ENCODE measurements at regions not wholly inside any gene's neighbourhood (a gene's known extent, or its start where the extent isn't known, plus 50 kb on each side); places are given as distances from the start of the nearest gene placed in this dataset.

- Histone ChIP-seq H3K9me3 (no peaks in the 10 kb centered on the region; the same call in 1 of the 2 replicates), H3K4me1 (ENCODE audit: control insufficient read depth in 1 of 2, insufficient read depth in 2 of 2, low read depth in 1 of 2, low read length in 1 of 2) (peaks cover 0 to 3% of the 10 kb centered on the region in 2 experiments; a peak in 2 of 4 replicates), H3K4me2 (no peak overlapping the region), H2AFZ (ENCODE audit: low read depth) (no peak overlapping the region), H3K27me3 (ENCODE audit: insufficient read depth) (no peaks in the 10 kb centered on the region), H3K27ac (ENCODE audit: low read depth in 2 of 2, low read length in 1 of 2) (no peak overlapping the region), H3K79me2 (ENCODE audit: insufficient read depth) (no peaks in the 10 kb centered on the region), H4K20me1 (ENCODE audit: insufficient read depth) (no peaks in the 10 kb centered on the region), H3K36me3 (replicated peaks in 1 of 2; ENCODE audit: control insufficient read depth in 1 of 2, insufficient read depth in 2 of 2, low read length in 1 of 2) (no peaks in the 10 kb centered on the region), H3K9me2 (no peaks in the 10 kb centered on the region), H3K9ac (no peak overlapping the region), H3F3A (replicated peaks; ENCODE audit: insufficient read depth) (no peaks in the 10 kb centered on the region), H3K4me3 (ENCODE audit: low read depth in 2 of 2, low read length in 1 of 2) (no peak overlapping the region)
- ChIA-PET CTCF (interaction anchor here (1.3 kb wide), 1 partner anchor 436 kb away, joined by 5 read pairs; no protein-coding TSS in a partner anchor), POLR2A (no interaction called here)
- no peak for TF ChIP-seq FOXJ3 (CRISPR knock-in tag; IDR thresholded peaks at IDR 0.05)
- TF ChIP-seq TAF1 (IDR thresholded peaks at IDR 0.05; ENCODE audit: borderline replicate concordance, low read depth, low read length) = no peak
- no peak for TF ChIP-seq USF2 (IDR thresholded peaks at IDR 0.05; ENCODE audit: borderline replicate concordance, low read depth, low read length)
- no peak for TF ChIP-seq FOSL2 (IDR thresholded peaks at IDR 0.05; ENCODE audit: borderline replicate concordance, low read depth)
- no peak for TF ChIP-seq MAX (IDR thresholded peaks at IDR 0.05; ENCODE audit: low read depth)
- TF ChIP-seq YY1 (IDR thresholded peaks at IDR 0.05; ENCODE audit: low read depth) = no peak
- no peak for TF ChIP-seq EP300 (IDR thresholded peaks at IDR 0.05; ENCODE audit: borderline replicate concordance in 1 of 2, low read depth in 1 of 2, low read length in 1 of 2)
- no peak for TF ChIP-seq NFIC (IDR thresholded peaks at IDR 0.05; ENCODE audit: borderline replicate concordance)
- no peak for TF ChIP-seq REST (IDR thresholded peaks at IDR 0.05; ENCODE audit: low read depth, low read length)
- WGBS (ENCODE audit: low lambda C conversion rate) = 47% methylated on average over 8 of the region's 8 CpGs
- DNase-seq = no peak
Measured at GRCh38 chr2:104413890-104414289, 440.0 kb upstream of the POU3F3 start.

- CTCF ChIA-PET = no interaction called here
Measured at GRCh38 chr2:104415284-104415683, 438.6 kb upstream of the POU3F3 start.

More at GRCh38 chr2:104415284-104415683, 438.6 kb upstream of the POU3F3 start:
- DNase-seq = no peak
- H3K27me3 ChIP-seq (ENCODE audit: insufficient read depth) = no peaks in the 10 kb centered on the region
- POLR2A ChIA-PET = no interaction called here
- no peak overlapping the region for H3K9ac ChIP-seq
- H3K79me2 ChIP-seq (ENCODE audit: insufficient read depth) = no peaks in the 10 kb centered on the region
- no peaks in the 10 kb centered on the region for H3F3A ChIP-seq (replicated peaks; ENCODE audit: insufficient read depth)
- H3K9me3 ChIP-seq = no peaks in the 10 kb centered on the region; the same call in 1 of the 2 replicates
- H4K20me1 ChIP-seq (ENCODE audit: insufficient read depth) = no peaks in the 10 kb centered on the region
- WGBS (ENCODE audit: low lambda C conversion rate) = 50% methylated on average over 6 of the region's 6 CpGs
- no peak overlapping the region for H3K4me3 ChIP-seq (ENCODE audit: low read depth in 2 of 2, low read length in 1 of 2)
- peaks cover 0 to 3% of the 10 kb centered on the region in 2 experiments; a peak in 1 of 4 replicates for H3K4me1 ChIP-seq (ENCODE audit: control insufficient read depth in 1 of 2, insufficient read depth in 2 of 2, low read depth in 1 of 2, low read length in 1 of 2)
- TF ChIP-seq CHD2 (IDR thresholded peaks at IDR 0.05; ENCODE audit: low read length, partially characterized antibody) (no peak), REST (IDR thresholded peaks at IDR 0.05; ENCODE audit: low read depth, low read length) (no peak), GATA2 (CRISPR knock-in tag; IDR thresholded peaks at IDR 0.05) (no peak), EP300 (IDR thresholded peaks at IDR 0.05; ENCODE audit: borderline replicate concordance in 1 of 2, low read depth in 1 of 2, low read length in 1 of 2) (no peak), TCF12 (IDR thresholded peaks at IDR 0.05) (no peak), TAF1 (IDR thresholded peaks at IDR 0.05; ENCODE audit: borderline replicate concordance, low read depth, low read length) (no peak), MXI1 (IDR thresholded peaks at IDR 0.05; ENCODE audit: low read depth, low read length) (no peak), USF1 (IDR thresholded peaks at IDR 0.05; ENCODE audit: borderline replicate concordance, low read depth) (no peak), RCOR1 (IDR thresholded peaks at IDR 0.05; ENCODE audit: low read length) (no peak), RXRA (IDR thresholded peaks at IDR 0.05; ENCODE audit: borderline replicate concordance, low read depth) (no peak)
- H3K9me2 ChIP-seq = no peaks in the 10 kb centered on the region
- H3K4me2 ChIP-seq = no peak overlapping the region
- no peak overlapping the region for H2AFZ ChIP-seq (ENCODE audit: low read depth)
- no peak overlapping the region for H3K27ac ChIP-seq (ENCODE audit: low read depth in 2 of 2, low read length in 1 of 2)
- H3K36me3 ChIP-seq (replicated peaks in 1 of 2; ENCODE audit: control insufficient read depth in 1 of 2, insufficient read depth in 2 of 2, low read length in 1 of 2) = no peaks in the 10 kb centered on the region
